ENCODE measurements at regions not wholly inside any gene's neighbourhood (a gene's known extent, or its start where the extent isn't known, plus 50 kb on each side); places are given as distances from the start of the nearest gene placed in this dataset.

DNA sequence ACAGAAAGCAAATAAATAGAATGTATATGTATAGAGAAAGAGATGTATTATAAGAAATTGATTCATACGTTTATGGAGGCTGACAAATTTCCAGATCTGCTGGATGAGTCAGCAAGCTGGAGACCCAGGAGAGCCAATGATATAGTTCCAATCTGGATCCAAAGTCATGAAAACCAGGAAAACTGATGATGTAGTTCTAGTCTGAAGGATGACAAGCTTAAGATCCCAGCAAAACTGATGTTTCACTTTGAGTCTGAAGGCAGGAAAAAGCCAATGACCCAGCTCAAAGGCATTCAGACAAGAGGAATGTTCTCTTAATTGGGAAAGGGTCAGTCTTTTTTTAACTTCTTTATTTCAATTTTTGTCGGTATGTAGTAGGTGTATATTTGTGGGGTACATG, 102.6 kb downstream of the LHFPL1 start:
- Histone ChIP-seq H3K27ac (ENCODE audit: low read depth, low read length) (no peak overlapping the region), H3K9me3 (ENCODE audit: control insufficient read depth, insufficient read depth, low read length) (no peaks in the 10 kb centered on the region), H3K4me3 (ENCODE audit: low read depth, low read length) (no peak overlapping the region), H3K27me3 (ENCODE audit: control insufficient read depth, insufficient read depth, low read length) (no peaks in the 10 kb centered on the region)
- ChIA-PET POLR2A (no interaction called here), CTCF (no interaction called here)
- TF ChIP-seq, protein P1, sequence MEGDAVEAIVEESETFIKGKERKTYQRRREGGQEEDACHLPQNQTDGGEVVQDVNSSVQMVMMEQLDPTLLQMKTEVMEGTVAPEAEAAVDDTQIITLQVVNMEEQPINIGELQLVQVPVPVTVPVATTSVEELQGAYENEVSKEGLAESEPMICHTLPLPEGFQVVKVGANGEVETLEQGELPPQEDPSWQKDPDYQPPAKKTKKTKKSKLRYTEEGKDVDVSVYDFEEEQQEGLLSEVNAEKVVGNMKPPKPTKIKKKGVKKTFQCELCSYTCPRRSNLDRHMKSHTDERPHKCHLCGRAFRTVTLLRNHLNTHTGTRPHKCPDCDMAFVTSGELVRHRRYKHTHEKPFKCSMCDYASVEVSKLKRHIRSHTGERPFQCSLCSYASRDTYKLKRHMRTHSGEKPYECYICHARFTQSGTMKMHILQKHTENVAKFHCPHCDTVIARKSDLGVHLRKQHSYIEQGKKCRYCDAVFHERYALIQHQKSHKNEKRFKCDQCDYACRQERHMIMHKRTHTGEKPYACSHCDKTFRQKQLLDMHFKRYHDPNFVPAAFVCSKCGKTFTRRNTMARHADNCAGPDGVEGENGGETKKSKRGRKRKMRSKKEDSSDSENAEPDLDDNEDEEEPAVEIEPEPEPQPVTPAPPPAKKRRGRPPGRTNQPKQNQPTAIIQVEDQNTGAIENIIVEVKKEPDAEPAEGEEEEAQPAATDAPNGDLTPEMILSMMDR (IDR thresholded peaks at IDR 0.05; ENCODE audit: low read depth, low read length), result no peak
- DNase-seq (ENCODE audit: low read depth, low spot score), result no peak

DNA sequence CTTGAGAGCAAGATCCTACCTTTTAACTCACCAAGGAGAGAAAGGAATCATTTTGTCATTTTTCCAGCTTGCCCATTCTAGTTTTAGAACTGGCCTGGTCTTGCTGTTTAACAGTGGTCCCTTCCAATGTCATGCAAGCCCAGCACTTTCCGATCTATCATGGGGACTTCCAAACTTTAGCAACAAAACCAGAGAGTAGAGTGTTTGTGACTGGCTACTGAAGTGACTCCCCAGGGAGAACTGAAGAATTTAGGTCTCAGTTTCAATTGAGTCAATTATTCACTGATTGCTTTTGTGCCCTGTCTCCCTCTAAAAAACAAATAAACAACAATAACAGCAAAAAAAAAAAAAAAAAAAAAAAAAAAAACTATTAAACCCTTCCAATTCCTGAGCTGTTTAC, 108.3 kb downstream of the LHFPL1 start:
- Histone ChIP-seq H3K4me3 (ENCODE audit: low read depth, low read length) (no peak overlapping the region), H3K9me3 (ENCODE audit: control insufficient read depth, insufficient read depth, low read length) (no peaks in the 10 kb centered on the region), H3K27me3 (ENCODE audit: control insufficient read depth, insufficient read depth, low read length) (no peaks in the 10 kb centered on the region), H3K27ac (ENCODE audit: low read depth, low read length) (no peak overlapping the region)
- CTCF ChIA-PET, result no interaction called here
- POLR2A ChIA-PET, result no interaction called here
- no peak for DNase-seq (ENCODE audit: low read depth, low spot score)
- TF ChIP-seq, protein P1 (IDR thresholded peaks at IDR 0.05; ENCODE audit: low read depth, low read length), result no peak

DNA sequence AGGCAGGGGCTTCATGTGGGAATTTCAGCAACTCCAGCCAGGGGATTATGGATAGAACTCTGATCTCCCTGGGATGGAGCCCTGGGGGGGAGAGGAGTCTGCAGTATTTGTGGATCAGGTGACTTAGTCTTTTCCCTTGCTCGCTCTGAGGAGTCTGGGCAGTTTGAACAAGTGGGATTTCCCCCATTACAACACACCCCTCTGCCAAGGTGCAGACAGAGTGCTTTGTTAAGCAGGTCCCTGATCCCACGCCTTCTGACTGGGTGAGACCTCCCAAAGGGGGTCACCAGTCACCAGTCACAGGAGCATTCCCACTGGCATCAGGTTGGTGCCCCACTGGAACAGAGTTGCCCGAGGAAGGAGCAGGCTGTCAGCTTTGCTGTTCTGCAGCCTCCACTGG, 123.9 kb downstream of the LHFPL1 start:
- no peak for DNase-seq (ENCODE audit: low read depth, low spot score)
- TF ChIP-seq, protein P1 (IDR thresholded peaks at IDR 0.05; ENCODE audit: low read depth, low read length), result no peak
- Histone ChIP-seq H3K9me3 (ENCODE audit: control insufficient read depth, insufficient read depth, low read length) (no peaks in the 10 kb centered on the region), H3K27ac (ENCODE audit: low read depth, low read length) (no peak overlapping the region), H3K4me3 (ENCODE audit: low read depth, low read length) (no peak overlapping the region), H3K27me3 (ENCODE audit: control insufficient read depth, insufficient read depth, low read length) (no peaks in the 10 kb centered on the region)
- ChIA-PET CTCF (no interaction called here), POLR2A (no interaction called here)

DNA sequence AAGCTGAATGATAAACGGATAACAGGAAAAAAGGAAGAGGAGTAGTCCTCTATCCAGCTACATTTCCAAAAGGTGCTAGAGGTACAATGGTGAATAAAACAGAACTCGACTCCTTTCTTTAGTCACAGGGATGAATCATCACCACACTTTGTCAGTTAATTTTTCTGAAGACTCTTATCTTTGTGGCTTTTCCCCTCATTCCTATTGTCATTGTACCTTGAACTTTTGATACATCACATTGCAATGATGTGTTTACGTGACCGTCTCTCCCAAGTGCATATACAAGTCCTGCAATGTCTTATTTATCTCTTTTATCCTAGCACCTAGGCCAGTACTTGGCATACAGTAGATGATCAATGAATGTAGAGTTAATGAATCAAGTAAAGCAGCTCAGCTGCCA, 134.7 kb downstream of the LHFPL1 start:
- POLR2A ChIA-PET, result no interaction called here
- Histone ChIP-seq H3K27me3 (ENCODE audit: control insufficient read depth, insufficient read depth, low read length) (no peaks in the 10 kb centered on the region), H3K4me3 (ENCODE audit: low read depth, low read length) (no peak overlapping the region), H3K9me3 (ENCODE audit: control insufficient read depth, insufficient read depth, low read length) (no peaks in the 10 kb centered on the region), H3K27ac (ENCODE audit: low read depth, low read length) (no peak overlapping the region)
- CTCF ChIA-PET, result no interaction called here
- TF ChIP-seq, protein P1 (IDR thresholded peaks at IDR 0.05; ENCODE audit: low read depth, low read length), result no peak
- no peak for DNase-seq (ENCODE audit: low read depth, low spot score)

DNA sequence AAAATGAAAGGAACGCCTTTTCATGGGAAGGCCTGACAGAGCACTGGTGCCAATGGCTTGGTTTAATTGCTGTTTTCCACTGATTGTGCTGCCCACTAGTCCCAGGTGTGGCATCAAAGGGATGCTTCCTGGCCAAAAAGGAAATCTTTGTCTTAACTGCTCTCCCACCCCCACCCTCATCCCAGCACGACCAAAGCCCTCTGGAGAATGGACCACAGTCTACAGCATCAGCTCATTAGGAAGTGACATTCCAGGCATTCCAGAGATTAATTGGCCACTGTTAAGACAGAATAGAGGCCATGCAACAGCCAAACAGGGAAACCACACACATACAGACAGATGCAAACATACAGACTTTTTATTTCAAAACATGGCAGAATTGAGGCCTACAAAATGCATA, 143.2 kb downstream of the LHFPL1 start:
- TF ChIP-seq, protein P1 (IDR thresholded peaks at IDR 0.05; ENCODE audit: low read depth, low read length), result no peak
- Histone ChIP-seq H3K27ac (ENCODE audit: low read depth, low read length) (no peak overlapping the region), H3K4me3 (ENCODE audit: low read depth, low read length) (no peak overlapping the region), H3K9me3 (ENCODE audit: control insufficient read depth, insufficient read depth, low read length) (no peaks in the 10 kb centered on the region), H3K27me3 (ENCODE audit: control insufficient read depth, insufficient read depth, low read length) (no peaks in the 10 kb centered on the region)
- ChIA-PET POLR2A (no interaction called here), CTCF (no interaction called here)
- DNase-seq (ENCODE audit: low read depth, low spot score), result no peak
